ENCODE measurements at regions not wholly inside any gene's neighbourhood (a gene's known extent, or its start where the extent isn't known, plus 50 kb on each side); places are given as distances from the start of the nearest gene placed in this dataset.

DNA sequence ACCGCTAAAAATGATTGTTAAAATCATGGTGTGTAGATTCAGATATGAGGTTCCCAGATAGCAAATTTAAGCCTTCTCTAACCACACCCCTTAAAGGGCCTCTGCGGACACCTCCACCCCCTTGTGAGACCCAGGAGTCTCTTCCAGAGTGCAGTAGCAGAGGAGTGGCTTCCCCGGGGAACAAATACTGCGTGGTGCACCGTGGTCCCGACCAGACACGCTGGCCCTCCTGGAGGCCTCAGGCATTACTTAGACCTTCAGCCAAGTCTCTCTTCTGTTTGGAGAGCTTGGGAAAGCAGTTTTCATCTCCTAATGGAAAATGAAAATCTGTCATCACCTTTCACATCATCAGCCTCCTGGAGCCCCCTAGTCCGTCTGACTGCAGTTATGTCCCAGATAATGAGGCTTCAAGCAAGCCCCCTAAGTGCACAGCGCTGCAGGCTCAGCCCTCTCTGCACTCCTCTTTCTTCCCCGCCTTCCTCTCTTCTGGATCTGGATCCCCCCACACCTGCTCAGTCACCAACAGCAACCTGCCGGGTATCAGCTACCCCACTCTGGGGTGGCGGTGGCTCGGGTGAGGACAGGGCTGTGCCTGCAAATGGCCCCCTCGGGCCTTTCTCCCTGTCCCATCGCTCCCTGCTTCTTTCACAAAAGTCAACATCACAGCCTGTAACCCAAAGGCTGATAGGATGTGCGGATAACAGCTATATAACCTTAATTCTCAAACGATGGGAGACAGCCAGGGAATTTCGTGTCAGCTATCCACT, 58.8 kb upstream of the TAGAP start:
- TF ChIP-seq, protein P1, sequence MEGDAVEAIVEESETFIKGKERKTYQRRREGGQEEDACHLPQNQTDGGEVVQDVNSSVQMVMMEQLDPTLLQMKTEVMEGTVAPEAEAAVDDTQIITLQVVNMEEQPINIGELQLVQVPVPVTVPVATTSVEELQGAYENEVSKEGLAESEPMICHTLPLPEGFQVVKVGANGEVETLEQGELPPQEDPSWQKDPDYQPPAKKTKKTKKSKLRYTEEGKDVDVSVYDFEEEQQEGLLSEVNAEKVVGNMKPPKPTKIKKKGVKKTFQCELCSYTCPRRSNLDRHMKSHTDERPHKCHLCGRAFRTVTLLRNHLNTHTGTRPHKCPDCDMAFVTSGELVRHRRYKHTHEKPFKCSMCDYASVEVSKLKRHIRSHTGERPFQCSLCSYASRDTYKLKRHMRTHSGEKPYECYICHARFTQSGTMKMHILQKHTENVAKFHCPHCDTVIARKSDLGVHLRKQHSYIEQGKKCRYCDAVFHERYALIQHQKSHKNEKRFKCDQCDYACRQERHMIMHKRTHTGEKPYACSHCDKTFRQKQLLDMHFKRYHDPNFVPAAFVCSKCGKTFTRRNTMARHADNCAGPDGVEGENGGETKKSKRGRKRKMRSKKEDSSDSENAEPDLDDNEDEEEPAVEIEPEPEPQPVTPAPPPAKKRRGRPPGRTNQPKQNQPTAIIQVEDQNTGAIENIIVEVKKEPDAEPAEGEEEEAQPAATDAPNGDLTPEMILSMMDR (optimal IDR thresholded peaks at IDR 0.05 in 1 of 3, IDR thresholded peaks at IDR 0.05 in 1 of 3, conservative IDR thresholded peaks at IDR 0.05 in 1 of 3; ENCODE audit: extremely low read depth in 1 of 3, insufficient read depth in 2 of 3, low read length in 3 of 3): no peak
- TF ChIP-seq EZH2 (IDR thresholded peaks at IDR 0.05; ENCODE audit: low read length): no peak

Data from keratinocyte (primary cell).